HG02571 (cell line): ENCODE measurements at regions not wholly inside any gene's neighbourhood (a gene's known extent, or its start where the extent isn't known, plus 50 kb on each side); places are given as distances from the start of the nearest gene placed in this dataset.

Source experiments
- ATAC-seq: cut with Tn5 transposase; IDR thresholded peaks from one replicate; pipeline ENCODE4 v1.9.1; 2021; ENCODE audit warnings: mild to moderate bottlenecking, moderate library complexity; ENCODE audit not compliant: unreplicated experiment

GRCh38 chr14:25552826-25553225, 502.9 kb upstream of the STXBP6 start:
- ATAC-seq: no peak

GRCh38 chr14:25551674-25552073, 501.7 kb upstream of the STXBP6 start:
- no peak for ATAC-seq

- ATAC-seq: no peak
Observed at GRCh38 chr14:25546826-25547225, 496.9 kb upstream of the STXBP6 start.

- ATAC-seq: no peak
Observed at GRCh38 chr14:25537846-25538455, 488.0 kb upstream of the STXBP6 start.

GRCh38 chr14:25526290-25526689, 476.3 kb upstream of the STXBP6 start:
- ATAC-seq: no peak

- no peak for ATAC-seq
Observed at GRCh38 chr14:25522926-25523325, 473.0 kb upstream of the STXBP6 start.

- no peak for ATAC-seq
Observed at GRCh38 chr14:25522116-25522515, 472.2 kb upstream of the STXBP6 start.

- ATAC-seq: no peak
Observed at GRCh38 chr14:25521616-25522015, 471.7 kb upstream of the STXBP6 start.

GRCh38 chr14:25520821-25521220, 470.9 kb upstream of the STXBP6 start:
- ATAC-seq: no peak

GRCh38 chr14:25518364-25518763, 468.4 kb upstream of the STXBP6 start:
- ATAC-seq: no peak

GRCh38 chr14:25516838-25517237, 466.9 kb upstream of the STXBP6 start:
- ATAC-seq: no peak

GRCh38 chr14:25508845-25509244, 458.9 kb upstream of the STXBP6 start:
- no peak for ATAC-seq

GRCh38 chr14:25501749-25502148, 451.8 kb upstream of the STXBP6 start:
- ATAC-seq: no peak

- no peak for ATAC-seq
Observed at GRCh38 chr14:25488961-25489360, 439.0 kb upstream of the STXBP6 start.

- ATAC-seq: no peak
Observed at GRCh38 chr14:25485381-25485780, 435.4 kb upstream of the STXBP6 start.

- ATAC-seq: no peak
Observed at GRCh38 chr14:25484906-25485305, 435.0 kb upstream of the STXBP6 start.

GRCh38 chr14:25484235-25484634, 434.3 kb upstream of the STXBP6 start:
- ATAC-seq: no peak

- no peak for ATAC-seq
Observed at GRCh38 chr14:25477316-25478098, 427.6 kb upstream of the STXBP6 start.

- no peak for ATAC-seq
Observed at GRCh38 chr14:25472700-25473099, 422.8 kb upstream of the STXBP6 start.

- no peak for ATAC-seq
Observed at GRCh38 chr14:25464772-25465171, 414.8 kb upstream of the STXBP6 start.

- no peak for ATAC-seq
Observed at GRCh38 chr14:25464078-25464477, 414.1 kb upstream of the STXBP6 start.

GRCh38 chr14:25463480-25463879, 413.5 kb upstream of the STXBP6 start:
- no peak for ATAC-seq

GRCh38 chr14:25461780-25462179, 411.8 kb upstream of the STXBP6 start:
- no peak for ATAC-seq
